Esophagus (tissue), 2 donors: ENCODE measurements at regions not wholly inside any gene's neighbourhood (a gene's known extent, or its start where the extent isn't known, plus 50 kb on each side); places are given as distances from the start of the nearest gene placed in this dataset.

Experiments used
- H3K27ac ChIP-seq, 2 donors: one replicate each; pipeline ENCODE4 v1.5.1; 2013; ENCODE audit warnings: low read depth in 2 of 2, mild to moderate bottlenecking in 2 of 2, inconsistent platforms in 1 of 2, low read length in 1 of 2, moderate library complexity in 1 of 2
- H3K27me3 ChIP-seq, 2 donors: one replicate each; pipeline ENCODE4 v1.6.1; 2013; ENCODE audit warnings: low read length in 2 of 2, control low read depth in 1 of 2, mild to moderate bottlenecking in 1 of 2; ENCODE audit not compliant: insufficient read depth in 2 of 2, control insufficient read depth in 1 of 2
- H3K36me3 ChIP-seq, 2 donors: one replicate each; pipeline ENCODE4 v1.6.1; 2013; ENCODE audit warnings: low read length in 1 of 2; ENCODE audit not compliant: control insufficient read depth in 2 of 2, insufficient read depth in 2 of 2
- H3K4me1 ChIP-seq, 2 donors: one replicate each; pipeline ENCODE4 v1.6.1; 2013; ENCODE audit warnings: low read length in 1 of 2; ENCODE audit not compliant: control insufficient read depth in 2 of 2, insufficient read depth in 2 of 2
- H3K4me3 ChIP-seq, 2 donors: one replicate each; pipeline ENCODE4 v1.5.1; 2013; ENCODE audit warnings: low read length in 2 of 2, mild to moderate bottlenecking in 2 of 2, low read depth in 1 of 2, moderate library complexity in 1 of 2
- H3K9me3 ChIP-seq, 2 donors: one replicate each; pipeline ENCODE4 v1.6.1; 2013; ENCODE audit warnings: mild to moderate bottlenecking in 2 of 2, low read depth in 1 of 2, low read length in 1 of 2, moderate library complexity in 1 of 2; ENCODE audit not compliant: control insufficient read depth in 2 of 2, insufficient read depth in 1 of 2
- WGBS, 2 donors: extraction: QIAGEN DNeasy Blood & Tissue Kit; methylation state at CpG; one replicate each; pipeline ENCODE4 v1.1.7; 2013; 5-methylcytosine and 5-hydroxymethylcytosine counted together
- donor health status: healthy with polysubstance abuse.
- donor health status: Bipolar disorder and iron deficiency.

DNA sequence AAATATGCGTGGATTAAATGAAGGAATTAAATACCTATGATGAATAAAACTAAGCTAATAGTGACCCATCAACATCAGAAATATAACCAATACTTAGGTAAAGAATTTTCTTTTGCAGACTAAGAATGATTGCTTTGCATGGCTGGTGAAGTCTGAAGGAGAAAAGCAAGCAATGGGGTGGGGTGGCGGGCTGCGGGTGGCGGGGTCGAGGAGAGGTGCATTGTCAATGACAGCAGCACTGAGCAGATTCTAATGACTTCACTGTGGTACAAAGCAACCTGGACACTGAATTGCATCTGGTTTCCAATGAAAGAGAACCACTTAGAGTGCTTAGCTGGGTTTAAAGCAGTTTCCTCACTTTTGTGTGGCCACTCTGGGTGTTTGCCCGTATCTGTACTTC, 171.5 kb upstream of the IL12A start:
- Histone ChIP-seq H3K27ac (no peak overlapping the region), H3K27me3 (no peaks in the 10 kb centered on the region), H3K36me3 (no peaks in the 10 kb centered on the region), H3K9me3 (no peaks in the 10 kb centered on the region), H3K4me3 (no peak overlapping the region), H3K4me1 (peaks cover 2 to 4% of the 10 kb centered on the region in 2 donors)
- 91 to 93% methylated on average over 6 of the region's 6 CpGs for WGBS, 2 donors

DNA sequence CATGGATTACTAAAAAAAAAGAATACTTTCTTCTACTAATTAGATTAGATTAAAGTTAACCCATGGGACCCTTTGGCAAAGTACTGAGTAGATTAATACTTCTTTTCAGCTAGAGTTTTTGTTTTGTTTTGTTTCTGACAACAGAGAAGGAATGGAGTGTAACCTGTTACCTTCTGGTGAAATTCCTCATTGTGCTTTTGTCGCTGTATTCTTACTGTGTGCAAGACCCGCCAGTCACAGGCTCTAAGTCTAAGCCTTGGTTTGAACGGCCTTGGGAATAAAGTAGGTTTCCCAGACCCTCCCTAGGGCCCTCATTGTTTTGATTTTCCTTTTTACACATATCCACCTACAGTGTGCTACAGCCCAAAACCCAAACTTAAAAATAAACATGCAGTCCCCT, 171.1 kb upstream of the IL12A start:
- H3K4me1 ChIP-seq, result peaks cover 2 to 4% of the 10 kb centered on the region in 2 donors
- no peaks in the 10 kb centered on the region for H3K36me3 ChIP-seq
- no peaks in the 10 kb centered on the region for H3K27me3 ChIP-seq
- H3K9me3 ChIP-seq, result no peaks in the 10 kb centered on the region
- H3K27ac ChIP-seq, result no peak overlapping the region
- H3K4me3 ChIP-seq, result no peak overlapping the region
- 75% methylated on average over 3 of the region's 3 CpGs for WGBS, 2 donors

DNA sequence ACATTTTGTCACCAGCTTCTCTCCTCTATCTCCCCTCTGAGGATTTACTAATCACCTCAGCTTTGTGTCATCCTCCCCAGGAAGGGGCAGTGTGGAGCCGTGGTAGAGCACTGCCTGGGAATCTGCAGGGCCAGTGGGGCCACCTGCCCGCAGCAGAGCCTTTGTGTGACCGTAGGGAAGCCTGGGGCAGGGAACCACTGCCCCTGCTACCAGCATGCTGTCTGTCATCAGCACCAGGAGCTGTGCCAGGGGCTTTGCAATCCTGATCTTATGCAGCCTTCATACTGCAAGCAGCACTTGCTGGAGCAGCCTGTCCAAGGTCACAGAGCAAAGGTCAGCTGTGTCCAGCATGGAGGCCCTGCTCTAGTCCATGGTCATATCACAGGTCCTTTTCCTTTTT, 170.2 kb upstream of the IL12A start:
- no peaks in the 10 kb centered on the region for H3K36me3 ChIP-seq
- H3K4me1 ChIP-seq, result peaks cover 2 to 4% of the 10 kb centered on the region in 2 donors
- H3K27ac ChIP-seq, result no peak overlapping the region
- 62 to 72% methylated on average over 3 of the region's 3 CpGs for WGBS, 2 donors
- H3K4me3 ChIP-seq, result no peak overlapping the region
- H3K27me3 ChIP-seq, result no peaks in the 10 kb centered on the region
- H3K9me3 ChIP-seq, result no peaks in the 10 kb centered on the region

DNA sequence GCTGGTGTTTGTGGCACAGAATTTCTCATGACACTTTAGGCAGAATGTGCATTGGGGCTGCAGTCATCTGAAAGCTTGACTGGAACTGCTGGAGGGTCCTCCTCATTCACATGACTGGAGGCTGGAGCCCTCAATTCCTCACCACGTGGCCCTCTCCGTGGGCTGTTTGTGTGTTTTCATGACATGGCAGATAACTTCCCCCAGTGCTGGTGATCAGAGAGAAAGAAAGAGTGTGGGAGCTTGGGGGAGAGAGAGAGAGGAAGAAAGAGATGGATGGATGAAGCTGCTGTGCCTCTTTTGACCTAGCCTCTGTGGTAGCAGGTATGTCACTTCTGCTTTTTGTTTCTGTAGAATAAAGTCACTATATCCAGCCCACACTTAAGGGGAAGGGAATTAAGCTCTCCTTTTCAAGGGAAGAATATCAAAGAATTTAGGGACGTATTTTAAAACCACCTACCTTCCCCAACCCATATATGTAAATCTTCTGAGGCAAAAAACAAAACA, 169.6 kb upstream of the IL12A start:
- no peaks in the 10 kb centered on the region for H3K36me3 ChIP-seq
- WGBS, 2 donors, result 59 to 71% methylated on average over 3 of the region's 3 CpGs
- H3K27ac ChIP-seq, result no peak overlapping the region
- peaks cover under 1 to 2% of the 10 kb centered on the region in 2 donors for H3K4me1 ChIP-seq
- no peak overlapping the region for H3K4me3 ChIP-seq
- H3K27me3 ChIP-seq, result no peaks in the 10 kb centered on the region
- no peaks in the 10 kb centered on the region for H3K9me3 ChIP-seq

DNA sequence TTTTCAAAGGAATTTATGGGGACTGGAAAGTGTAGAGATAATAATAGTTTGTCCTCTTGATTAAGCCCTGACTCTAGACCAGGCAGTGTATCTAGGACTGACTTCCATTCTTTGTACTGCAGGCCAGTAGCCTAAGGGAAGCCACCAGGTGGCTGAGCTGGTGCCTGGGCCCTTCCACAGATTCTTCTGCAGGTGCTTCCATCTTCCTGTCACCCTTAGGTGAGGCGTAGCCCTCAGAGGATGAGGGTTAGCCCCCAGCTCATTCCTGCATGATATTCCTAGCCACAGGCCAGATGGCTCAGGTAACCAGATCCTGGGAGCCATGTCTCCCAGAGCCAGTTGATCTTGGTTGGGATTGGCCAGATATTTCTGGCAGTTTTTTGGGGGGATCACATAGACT, 169.0 kb upstream of the IL12A start:
- Histone ChIP-seq H3K4me3 (no peak overlapping the region), H3K9me3 (no peaks in the 10 kb centered on the region), H3K4me1 (peaks cover 0 to 2% of the 10 kb centered on the region in 2 donors), H3K27me3 (no peaks in the 10 kb centered on the region), H3K36me3 (no peaks in the 10 kb centered on the region), H3K27ac (no peak overlapping the region)
- WGBS, 2 donors, result 89 to 95% methylated on average over 1 of the region's 1 CpG

DNA sequence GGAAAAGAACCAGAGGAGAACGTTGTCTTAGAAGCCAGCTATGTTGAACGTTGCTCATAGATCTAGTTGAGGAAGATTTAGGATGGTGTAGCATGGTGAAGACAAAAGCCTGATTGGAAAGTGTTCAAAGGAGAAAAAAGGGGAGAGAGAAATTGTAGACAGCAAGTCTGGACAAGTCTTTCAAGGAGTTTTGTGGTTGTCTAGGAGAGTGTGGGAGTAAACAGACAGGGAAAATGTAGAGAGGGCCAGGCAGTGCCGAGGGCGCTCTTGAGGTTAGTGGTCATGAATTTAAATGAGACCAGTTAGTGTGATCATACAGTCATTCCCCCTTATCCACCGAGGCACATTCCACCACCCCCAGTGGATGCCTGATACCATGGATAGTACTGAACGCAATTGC, 167.5 kb upstream of the IL12A start:
- H3K9me3 ChIP-seq, result no peaks in the 10 kb centered on the region
- peaks cover 0 to 2% of the 10 kb centered on the region in 2 donors for H3K4me1 ChIP-seq
- no peaks in the 10 kb centered on the region for H3K36me3 ChIP-seq
- no peak overlapping the region for H3K27ac ChIP-seq
- 69 to 82% methylated on average over 6 of the region's 6 CpGs for whole genome bisulfite sequencing, 2 donors
- no peak overlapping the region for H3K4me3 ChIP-seq
- no peaks in the 10 kb centered on the region for H3K27me3 ChIP-seq

DNA sequence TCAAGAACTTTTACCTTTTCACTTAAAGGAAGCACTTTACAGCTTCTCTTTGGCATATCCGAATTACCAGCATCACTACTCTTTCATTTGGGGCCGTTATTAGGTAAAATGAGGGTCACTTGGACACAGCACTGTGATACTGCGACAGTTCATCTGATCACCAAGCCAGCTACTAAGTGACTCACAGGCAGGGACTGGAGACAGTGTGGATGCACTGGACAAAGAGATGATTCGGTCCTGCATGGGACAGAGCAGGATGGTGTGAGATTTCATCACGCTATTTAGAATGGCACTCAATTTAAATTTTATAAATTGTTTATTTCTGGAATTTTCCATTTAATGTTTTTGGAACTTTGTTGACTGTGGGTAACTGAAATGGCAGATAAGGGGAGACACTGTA, 166.9 kb upstream of the IL12A start:
- no peak overlapping the region for H3K4me3 ChIP-seq
- H3K36me3 ChIP-seq, result no peaks in the 10 kb centered on the region
- peaks cover 0 to 2% of the 10 kb centered on the region in 2 donors for H3K4me1 ChIP-seq
- no peak overlapping the region for H3K27ac ChIP-seq
- WGBS, 2 donors, result 90 to 92% methylated on average over 5 of the region's 5 CpGs
- no peaks in the 10 kb centered on the region for H3K9me3 ChIP-seq
- H3K27me3 ChIP-seq, result no peaks in the 10 kb centered on the region

DNA sequence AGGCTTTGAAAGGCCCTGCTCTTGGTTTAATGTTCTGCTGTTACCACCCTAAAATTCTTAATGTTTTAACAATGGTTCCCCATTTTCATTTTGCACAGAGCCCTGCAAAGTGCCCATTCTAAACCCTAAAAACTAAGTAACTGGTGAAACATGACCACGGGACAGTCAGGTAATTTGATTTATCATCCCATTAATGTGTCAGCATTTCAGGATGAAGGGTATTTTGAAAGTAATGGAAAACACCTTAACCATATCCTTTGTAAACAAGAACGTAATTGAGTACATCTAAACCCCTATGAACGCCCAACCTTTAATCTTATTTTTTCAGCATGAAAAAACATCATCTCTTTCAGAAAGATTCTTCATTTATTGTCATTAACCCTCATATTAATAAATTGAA, 164.9 kb upstream of the IL12A start:
- H3K27me3 ChIP-seq, result no peaks in the 10 kb centered on the region
- H3K36me3 ChIP-seq, result no peaks in the 10 kb centered on the region
- H3K9me3 ChIP-seq, result no peaks in the 10 kb centered on the region
- no peak overlapping the region for H3K4me3 ChIP-seq
- 32 to 46% methylated on average over 3 of the region's 3 CpGs for WGBS, 2 donors
- no peaks in the 10 kb centered on the region for H3K4me1 ChIP-seq
- H3K27ac ChIP-seq, result no peak overlapping the region

DNA sequence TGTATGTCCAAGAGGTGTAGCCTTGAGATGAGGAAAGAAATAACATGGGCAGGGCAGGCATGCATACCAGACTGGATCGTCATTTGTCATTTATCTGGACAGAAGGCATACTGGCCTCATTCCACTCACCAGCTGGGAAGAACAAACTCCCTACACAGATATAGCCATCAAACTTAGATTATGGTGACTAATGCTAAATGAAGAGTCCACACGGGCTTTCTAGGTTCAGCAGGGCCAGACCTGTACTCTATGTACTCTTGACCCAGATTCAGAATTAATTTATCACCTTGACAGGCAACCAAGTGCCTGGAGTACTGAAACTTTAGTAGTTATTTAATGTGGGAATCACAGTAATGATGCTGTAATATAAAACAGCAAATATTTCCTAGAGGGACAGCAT, 164.3 kb upstream of the IL12A start:
- Histone ChIP-seq H3K9me3 (no peaks in the 10 kb centered on the region), H3K27me3 (no peaks in the 10 kb centered on the region), H3K27ac (no peak overlapping the region), H3K4me1 (no peaks in the 10 kb centered on the region), H3K36me3 (no peaks in the 10 kb centered on the region), H3K4me3 (no peak overlapping the region)
- 17 to 25% methylated on average over 2 of the region's 2 CpGs for WGBS, 2 donors

DNA sequence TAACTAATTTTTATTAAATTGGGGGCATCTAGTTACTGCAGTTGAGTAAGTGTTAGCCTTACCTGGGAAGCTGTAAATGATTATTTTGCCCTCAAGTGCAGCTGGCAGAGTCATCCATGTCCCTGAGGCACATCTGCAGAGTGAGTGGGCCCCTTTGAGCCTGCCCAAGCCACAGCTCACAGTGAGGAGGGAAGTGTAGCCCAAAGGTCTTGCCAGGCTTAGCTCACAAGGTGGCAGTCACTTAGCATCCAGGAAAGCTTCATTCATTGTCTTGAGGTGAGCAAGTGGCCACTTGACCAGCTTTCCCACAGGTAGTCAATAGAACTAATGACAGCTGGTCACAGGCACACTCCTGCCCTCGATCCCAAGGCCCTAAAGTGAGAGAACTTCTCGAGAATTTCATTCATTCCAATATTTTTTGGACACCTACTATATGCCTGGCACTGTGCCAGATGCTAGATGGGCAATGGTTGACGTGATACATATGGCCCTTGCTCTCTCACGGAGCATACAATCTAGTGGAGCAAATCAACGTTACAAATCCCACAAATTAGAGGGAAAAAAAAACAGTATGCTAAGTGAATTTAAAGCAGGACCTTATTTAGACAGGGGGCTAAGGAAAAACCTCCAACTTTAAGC, 163.3 kb upstream of the IL12A start:
- Histone ChIP-seq H3K27me3 (no peaks in the 10 kb centered on the region), H3K9me3 (no peaks in the 10 kb centered on the region), H3K36me3 (no peaks in the 10 kb centered on the region), H3K4me3 (no peak overlapping the region), H3K27ac (no peak overlapping the region), H3K4me1 (no peaks in the 10 kb centered on the region)
- 51 to 57% methylated on average over 5 of the region's 5 CpGs for WGBS, 2 donors
